ENCODE measurements at regions not wholly inside any gene's neighbourhood (a gene's known extent, or its start where the extent isn't known, plus 50 kb on each side); places are given as distances from the start of the nearest gene placed in this dataset.
A peak's percentile ranks its signal among the peaks of the same experiment; 100 is the strongest.

GRCh38 chr6:27121640-27122039 lies 125.9 kb upstream of the PRSS16 start:
- WGBS (ENCODE audit: low lambda C conversion rate) = 22% methylated on average over 2 of the region's 2 CpGs
- H4K20me1 ChIP-seq (ENCODE audit: insufficient read depth, low read length) = no peaks in the 10 kb centered on the region
- H3K27ac ChIP-seq (ENCODE audit: extremely low read length, insufficient read depth, low read length) = no peak overlapping the region
- in situ Hi-C loops (cut with HindIII; ENCODE audit: extremely low pct_ligation_motif_present, low pct_unique_long_range_greater_than_20kb) = no loop called here
- POLR2A ChIA-PET = no interaction called here
- H3K27me3 ChIP-seq (ENCODE audit: control insufficient read depth in 1 of 2, insufficient read depth in 2 of 2, low read length in 2 of 2) = no peaks in the 10 kb centered on the region
- DNase-seq (ENCODE audit: low spot score) (no peak), FAIRE-seq (no peak), ATAC-seq (no peak)
- H2AFZ ChIP-seq (ENCODE audit: low read length) = no peak overlapping the region
- no peaks in the 10 kb centered on the region for H3K36me3 ChIP-seq (replicated peaks in 1 of 2; ENCODE audit: control insufficient read depth in 1 of 2, insufficient read depth in 2 of 2, low read length in 2 of 2)
- H3K4me2 ChIP-seq (ENCODE audit: low read depth, low read length) = no peak overlapping the region
- no peaks in the 10 kb centered on the region for H3K79me2 ChIP-seq (ENCODE audit: insufficient read depth, low read length)
- intact Hi-C loops (cut with micrococcal nuclease; ENCODE audit: unreplicated experiment) = no loop called here
- H3K4me1 ChIP-seq (ENCODE audit: insufficient read depth, low read length) = peaks cover 4% of the 10 kb centered on the region
- H3K9ac ChIP-seq (ENCODE audit: insufficient read depth, low read depth, low read length) = no peak overlapping the region
- TF ChIP-seq ATF7 (IDR thresholded peaks at IDR 0.05) (peak; percentile 94), ATF7 (CRISPR knock-in tag; IDR thresholded peaks at IDR 0.05) (no peak), ZNF598 (CRISPR knock-in tag; IDR thresholded peaks at IDR 0.05; ENCODE audit: borderline replicate concordance) (no peak), ZNF10 (CRISPR knock-in tag; IDR thresholded peaks at IDR 0.05; ENCODE audit: borderline replicate concordance, low read depth) (no peak), FOXO1 (CRISPR knock-in tag; IDR thresholded peaks at IDR 0.05) (no peak), ATF4 (CRISPR knock-in tag; IDR thresholded peaks at IDR 0.05) (no peak), IKZF4 (CRISPR knock-in tag; IDR thresholded peaks at IDR 0.05; ENCODE audit: borderline replicate concordance, low read depth, not compliant biosample characterization) (no peak), CREB1 (IDR thresholded peaks at IDR 0.05) (0 out of 2 replicates have a peak, but pooled peaks have one; percentile 19), CREB1 (CRISPR knock-in tag; IDR thresholded peaks at IDR 0.05) (no peak), ZNF788 (CRISPR knock-in tag; IDR thresholded peaks at IDR 0.05; ENCODE audit: borderline replicate concordance) (no peak)
- TF ChIP-seq, protein P1, sequence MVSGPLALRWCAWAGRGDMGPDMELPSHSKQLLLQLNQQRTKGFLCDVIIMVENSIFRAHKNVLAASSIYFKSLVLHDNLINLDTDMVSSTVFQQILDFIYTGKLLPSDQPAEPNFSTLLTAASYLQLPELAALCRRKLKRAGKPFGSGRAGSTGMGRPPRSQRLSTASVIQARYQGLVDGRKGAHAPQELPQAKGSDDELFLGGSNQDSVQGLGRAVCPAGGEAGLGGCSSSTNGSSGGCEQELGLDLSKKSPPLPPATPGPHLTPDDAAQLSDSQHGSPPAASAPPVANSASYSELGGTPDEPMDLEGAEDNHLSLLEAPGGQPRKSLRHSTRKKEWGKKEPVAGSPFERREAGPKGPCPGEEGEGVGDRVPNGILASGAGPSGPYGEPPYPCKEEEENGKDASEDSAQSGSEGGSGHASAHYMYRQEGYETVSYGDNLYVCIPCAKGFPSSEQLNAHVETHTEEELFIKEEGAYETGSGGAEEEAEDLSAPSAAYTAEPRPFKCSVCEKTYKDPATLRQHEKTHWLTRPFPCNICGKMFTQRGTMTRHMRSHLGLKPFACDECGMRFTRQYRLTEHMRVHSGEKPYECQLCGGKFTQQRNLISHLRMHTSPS (CRISPR knock-in tag; IDR thresholded peaks at IDR 0.05; ENCODE audit: low read depth) = no peak
- no peaks in the 10 kb centered on the region for H3K9me3 ChIP-seq (ENCODE audit: low read length)
- BruUV-seq (replicated peaks) = no TSS peak
- no peak overlapping the region for H3K4me3 ChIP-seq (replicated peaks in 1 of 3; ENCODE audit: insufficient read depth in 1 of 3, low read depth in 2 of 3, low read length in 3 of 3)
- CTCF ChIA-PET (ENCODE audit: low intra/inter-chr PET ratio, low total read pairs) = no interaction called here

All from HepG2 (cell line).